ENCODE measurements at regions not wholly inside any gene's neighbourhood (a gene's known extent, or its start where the extent isn't known, plus 50 kb on each side); places are given as distances from the start of the nearest gene placed in this dataset.

DNA sequence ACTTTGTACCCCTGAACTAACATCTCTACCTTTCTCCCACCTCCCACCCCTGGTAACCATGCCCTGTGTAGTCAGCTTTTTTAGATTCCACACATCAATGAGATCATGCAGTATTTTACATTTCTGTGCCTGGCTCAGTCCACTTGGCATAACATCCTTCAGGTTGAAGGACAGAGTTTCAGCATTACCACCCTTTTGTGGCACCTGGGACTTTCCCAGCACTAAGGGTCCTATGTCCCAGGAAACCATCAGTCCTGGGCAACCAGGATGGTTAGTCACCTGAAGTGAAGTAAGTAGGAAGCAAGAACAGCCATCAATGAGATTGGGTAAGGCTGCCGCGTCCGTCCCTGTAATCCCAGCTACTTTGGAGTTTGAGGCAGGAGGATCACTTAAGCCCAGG, 370.6 kb downstream of the SIPA1L2 start:
- TF ChIP-seq, protein P1, sequence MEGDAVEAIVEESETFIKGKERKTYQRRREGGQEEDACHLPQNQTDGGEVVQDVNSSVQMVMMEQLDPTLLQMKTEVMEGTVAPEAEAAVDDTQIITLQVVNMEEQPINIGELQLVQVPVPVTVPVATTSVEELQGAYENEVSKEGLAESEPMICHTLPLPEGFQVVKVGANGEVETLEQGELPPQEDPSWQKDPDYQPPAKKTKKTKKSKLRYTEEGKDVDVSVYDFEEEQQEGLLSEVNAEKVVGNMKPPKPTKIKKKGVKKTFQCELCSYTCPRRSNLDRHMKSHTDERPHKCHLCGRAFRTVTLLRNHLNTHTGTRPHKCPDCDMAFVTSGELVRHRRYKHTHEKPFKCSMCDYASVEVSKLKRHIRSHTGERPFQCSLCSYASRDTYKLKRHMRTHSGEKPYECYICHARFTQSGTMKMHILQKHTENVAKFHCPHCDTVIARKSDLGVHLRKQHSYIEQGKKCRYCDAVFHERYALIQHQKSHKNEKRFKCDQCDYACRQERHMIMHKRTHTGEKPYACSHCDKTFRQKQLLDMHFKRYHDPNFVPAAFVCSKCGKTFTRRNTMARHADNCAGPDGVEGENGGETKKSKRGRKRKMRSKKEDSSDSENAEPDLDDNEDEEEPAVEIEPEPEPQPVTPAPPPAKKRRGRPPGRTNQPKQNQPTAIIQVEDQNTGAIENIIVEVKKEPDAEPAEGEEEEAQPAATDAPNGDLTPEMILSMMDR (IDR thresholded peaks at IDR 0.05; ENCODE audit: low read length) = no peak
- TF ChIP-seq EZH2phosphoT487 (IDR thresholded peaks at IDR 0.05; ENCODE audit: low read length) = no peak
